Parathyroid adenoma (tissue), 2 donors: ENCODE measurements at regions not wholly inside any gene's neighbourhood (a gene's known extent, or its start where the extent isn't known, plus 50 kb on each side); places are given as distances from the start of the nearest gene placed in this dataset.

Experiments used
- H2AFZ ChIP-seq: fragments of 300-600 bp; sonication (generic); one replicate; pipeline ENCODE4 v1.7.0; 2017; ENCODE audit warnings: antibody characterized with exemption, mild to moderate bottlenecking
- H3K27ac ChIP-seq: fragments of 300-600 bp; sonication (generic); one replicate; pipeline ENCODE4 v1.7.0; 2017
- H3K27me3 ChIP-seq: fragments of 300-600 bp; sonication (generic); one replicate; pipeline ENCODE4 v1.7.0; 2017; ENCODE audit warnings: low read length; ENCODE audit not compliant: control insufficient read depth, insufficient read depth
- H3K36me3 ChIP-seq: fragments of 300-600 bp; sonication (generic); one replicate; pipeline ENCODE4 v1.7.0; 2017; ENCODE audit warnings: low read length; ENCODE audit not compliant: control insufficient read depth, insufficient read depth
- H3K4me1 ChIP-seq: fragments of 300-600 bp; sonication (generic); one replicate; pipeline ENCODE4 v1.7.0; 2017; ENCODE audit warnings: control low read depth
- H3K4me2 ChIP-seq: fragments of 300-600 bp; sonication (generic); one replicate; pipeline ENCODE4 v1.7.0; 2017; ENCODE audit warnings: low read length
- H3K4me3 ChIP-seq: fragments of 300-600 bp; sonication (generic); one replicate; pipeline ENCODE4 v1.7.0; 2017; ENCODE audit warnings: low read depth, low read length
- H3K79me2 ChIP-seq: fragments of 300-600 bp; sonication (generic); one replicate; pipeline ENCODE4 v1.7.0; 2017; ENCODE audit warnings: control low read depth
- H3K9ac ChIP-seq: fragments of 300-600 bp; sonication (generic); one replicate; pipeline ENCODE4 v1.7.0; 2017; ENCODE audit warnings: mild to moderate bottlenecking
- H3K9me3 ChIP-seq: fragments of 300-600 bp; sonication (generic); one replicate; pipeline ENCODE4 v1.7.0; 2017; ENCODE audit warnings: low read length; ENCODE audit not compliant: control insufficient read depth
- CTCF ChIP-seq: fragments of 300-600 bp; sonication (generic); IDR thresholded peaks from one replicate; pipeline ENCODE4 v1.7.0; 2017; ENCODE audit warnings: antibody characterized with exemption, mild to moderate bottlenecking
- donor health status: primary hyperparathyroidism.

- Histone ChIP-seq H3K4me1 (no peaks in the 10 kb centered on the region), H3K27me3 (no peaks in the 10 kb centered on the region), H3K9me3 (no peaks in the 10 kb centered on the region), H3K9ac (no peak overlapping the region), H2AFZ (no peak overlapping the region), H3K79me2 (no peaks in the 10 kb centered on the region), H3K27ac (no peak overlapping the region), H3K4me3 (no peak overlapping the region), H3K36me3 (no peaks in the 10 kb centered on the region), H3K4me2 (no peak overlapping the region)
- TF ChIP-seq CTCF = no peak
Measured at GRCh38 chr15:39411102-39411989, 169.5 kb upstream of the THBS1 start.

DNA sequence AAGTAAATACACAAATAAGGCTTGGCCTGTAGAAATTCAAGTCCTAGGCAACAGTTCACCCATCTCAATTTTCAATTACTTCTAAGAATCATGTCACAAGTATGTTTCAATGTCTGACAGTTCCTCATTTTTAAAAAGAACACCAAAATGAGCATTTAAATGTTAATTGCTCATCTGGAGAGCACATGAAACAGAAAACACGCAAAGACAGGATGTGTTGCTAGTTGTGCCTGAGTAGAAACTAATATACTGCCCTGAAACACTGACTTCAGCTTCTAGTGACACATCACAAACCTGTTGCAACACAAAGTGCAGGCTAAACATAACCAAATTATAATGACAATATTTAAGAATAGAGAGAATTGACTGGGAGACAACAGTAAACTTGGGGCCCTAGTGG is 167.3 kb upstream of the THBS1 start:
- Histone ChIP-seq H3K4me2 (no peak overlapping the region), H3K36me3 (no peaks in the 10 kb centered on the region), H3K27me3 (no peaks in the 10 kb centered on the region)

DNA sequence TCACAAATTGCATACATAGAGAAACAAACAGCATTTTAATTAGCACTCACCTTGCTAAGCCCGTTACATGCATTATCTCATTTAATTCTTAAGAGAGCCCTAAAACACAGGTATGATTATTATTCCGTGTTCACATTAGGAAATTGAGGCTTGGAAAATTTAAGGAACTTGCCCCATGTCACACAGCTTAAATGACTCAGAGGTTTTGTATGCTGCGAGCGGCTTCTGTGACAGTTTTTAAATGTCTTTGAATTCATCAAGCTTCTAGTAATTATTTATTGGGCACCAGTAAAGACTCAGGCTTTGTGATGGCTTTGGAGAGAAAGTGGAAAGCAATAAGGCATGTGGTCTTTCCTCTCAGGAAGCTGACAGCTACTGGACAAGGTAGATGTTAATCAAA is 166.7 kb upstream of the THBS1 start:
- H3K27me3 ChIP-seq = no peaks in the 10 kb centered on the region
- no peak overlapping the region for H3K27ac ChIP-seq
- H3K4me3 ChIP-seq = no peak overlapping the region
- H3K4me1 ChIP-seq = no peaks in the 10 kb centered on the region
- no peak overlapping the region for H3K4me2 ChIP-seq
- no peaks in the 10 kb centered on the region for H3K9me3 ChIP-seq
- no peaks in the 10 kb centered on the region for H3K79me2 ChIP-seq
- H2AFZ ChIP-seq = no peak overlapping the region
- H3K9ac ChIP-seq = no peak overlapping the region
- H3K36me3 ChIP-seq = no peaks in the 10 kb centered on the region
- no peak for TF ChIP-seq CTCF

More for the DNA sequence above, 167.3 kb upstream of the THBS1 start:
- Histone ChIP-seq H2AFZ (no peak overlapping the region), H3K9me3 (no peaks in the 10 kb centered on the region), H3K79me2 (no peaks in the 10 kb centered on the region), H3K4me3 (no peak overlapping the region), H3K9ac (no peak overlapping the region), H3K27ac (no peak overlapping the region), H3K4me1 (no peaks in the 10 kb centered on the region)
- no peak for TF ChIP-seq CTCF

DNA sequence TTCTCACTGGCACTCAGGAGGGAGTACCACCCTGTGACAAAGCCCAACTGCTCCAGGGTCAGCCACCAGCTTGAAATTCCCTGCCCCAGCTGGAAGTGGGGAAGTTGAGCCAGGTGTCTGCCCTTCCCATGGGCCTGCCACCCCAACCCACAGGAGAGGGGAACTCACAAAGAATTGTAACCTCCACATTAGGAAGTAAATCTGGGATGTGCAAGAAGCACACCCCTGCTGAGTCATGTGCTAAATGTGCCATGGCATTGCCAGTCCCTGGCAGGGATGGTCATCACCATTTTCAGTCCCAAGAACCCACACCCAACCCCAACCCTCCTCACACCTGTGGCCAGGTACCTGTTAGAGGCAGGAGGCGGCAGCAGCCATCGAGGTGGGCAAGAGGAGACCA is 165.2 kb upstream of the THBS1 start:
- Histone ChIP-seq H3K9me3 (no peaks in the 10 kb centered on the region), H3K4me2 (no peak overlapping the region), H3K4me1 (no peaks in the 10 kb centered on the region), H3K27me3 (no peaks in the 10 kb centered on the region), H3K4me3 (no peak overlapping the region), H3K9ac (no peak overlapping the region), H3K79me2 (no peaks in the 10 kb centered on the region), H3K36me3 (no peaks in the 10 kb centered on the region), H2AFZ (no peak overlapping the region), H3K27ac (no peak overlapping the region)
- no peak for TF ChIP-seq CTCF

GRCh38 chr15:39416258-39416657 is 164.6 kb upstream of the THBS1 start:
- TF ChIP-seq CTCF = no peak
- H3K36me3 ChIP-seq = no peaks in the 10 kb centered on the region
- H3K79me2 ChIP-seq = no peaks in the 10 kb centered on the region
- no peak overlapping the region for H3K27ac ChIP-seq
- no peak overlapping the region for H3K9ac ChIP-seq
- no peak overlapping the region for H2AFZ ChIP-seq
- no peaks in the 10 kb centered on the region for H3K4me1 ChIP-seq
- H3K4me2 ChIP-seq = no peak overlapping the region
- no peak overlapping the region for H3K4me3 ChIP-seq
- H3K27me3 ChIP-seq = no peaks in the 10 kb centered on the region
- H3K9me3 ChIP-seq = no peaks in the 10 kb centered on the region
